ENCODE measurements at regions not wholly inside any gene's neighbourhood (a gene's known extent, or its start where the extent isn't known, plus 50 kb on each side); places are given as distances from the start of the nearest gene placed in this dataset.

DNA sequence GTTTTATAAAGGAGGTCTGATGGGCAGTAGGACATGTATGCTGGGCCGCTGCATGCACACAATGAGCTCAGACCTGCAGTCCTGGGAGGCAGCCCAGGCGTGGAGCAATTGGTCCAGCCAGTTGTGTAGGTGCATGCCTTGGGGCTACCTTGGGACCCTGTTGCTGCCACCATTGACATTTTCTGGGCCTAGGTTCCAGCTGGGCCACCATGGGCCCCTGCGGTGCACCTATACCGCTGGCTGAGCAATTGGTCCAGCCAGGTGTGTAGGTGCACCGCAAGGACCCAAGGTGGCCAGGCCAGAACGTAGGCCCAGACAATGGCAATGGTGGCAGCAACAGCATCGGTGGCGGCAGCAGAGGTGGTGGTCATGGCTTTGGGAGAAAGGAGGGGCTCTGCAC, 143.9 kb downstream of the PXDC1 start:
- H3K27ac Mint-ChIP-seq (ENCODE audit: unreplicated experiment): no peak overlapping the region
- no peaks in the 10 kb centered on the region for H3K4me1 Mint-ChIP-seq
- H3K4me3 Mint-ChIP-seq: no peak overlapping the region
- no peaks in the 10 kb centered on the region for H3K27me3 Mint-ChIP-seq (ENCODE audit: low read depth)
- no peaks in the 10 kb centered on the region for H3K36me3 Mint-ChIP-seq (ENCODE audit: low read depth)
- TF ChIP-seq, protein P1, sequence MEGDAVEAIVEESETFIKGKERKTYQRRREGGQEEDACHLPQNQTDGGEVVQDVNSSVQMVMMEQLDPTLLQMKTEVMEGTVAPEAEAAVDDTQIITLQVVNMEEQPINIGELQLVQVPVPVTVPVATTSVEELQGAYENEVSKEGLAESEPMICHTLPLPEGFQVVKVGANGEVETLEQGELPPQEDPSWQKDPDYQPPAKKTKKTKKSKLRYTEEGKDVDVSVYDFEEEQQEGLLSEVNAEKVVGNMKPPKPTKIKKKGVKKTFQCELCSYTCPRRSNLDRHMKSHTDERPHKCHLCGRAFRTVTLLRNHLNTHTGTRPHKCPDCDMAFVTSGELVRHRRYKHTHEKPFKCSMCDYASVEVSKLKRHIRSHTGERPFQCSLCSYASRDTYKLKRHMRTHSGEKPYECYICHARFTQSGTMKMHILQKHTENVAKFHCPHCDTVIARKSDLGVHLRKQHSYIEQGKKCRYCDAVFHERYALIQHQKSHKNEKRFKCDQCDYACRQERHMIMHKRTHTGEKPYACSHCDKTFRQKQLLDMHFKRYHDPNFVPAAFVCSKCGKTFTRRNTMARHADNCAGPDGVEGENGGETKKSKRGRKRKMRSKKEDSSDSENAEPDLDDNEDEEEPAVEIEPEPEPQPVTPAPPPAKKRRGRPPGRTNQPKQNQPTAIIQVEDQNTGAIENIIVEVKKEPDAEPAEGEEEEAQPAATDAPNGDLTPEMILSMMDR (conservative IDR thresholded peaks at IDR 0.05): no peak
- DNase-seq (ENCODE audit: low read depth, low spot score): no peak
- no peaks in the 10 kb centered on the region for H3K9me3 Mint-ChIP-seq

- no peak for DNase-seq (ENCODE audit: low read depth, low spot score)
- H3K27me3 Mint-ChIP-seq (ENCODE audit: low read depth): no peaks in the 10 kb centered on the region
- TF ChIP-seq, protein P1 (conservative IDR thresholded peaks at IDR 0.05): no peak
- no peaks in the 10 kb centered on the region for H3K4me1 Mint-ChIP-seq
- H3K36me3 Mint-ChIP-seq (ENCODE audit: low read depth): peaks cover 4% of the 10 kb centered on the region
- no peak overlapping the region for H3K27ac Mint-ChIP-seq (ENCODE audit: unreplicated experiment)
- no peak overlapping the region for H3K4me3 Mint-ChIP-seq
- peaks cover 4% of the 10 kb centered on the region for H3K9me3 Mint-ChIP-seq
These were observed 144.3 kb downstream of the PXDC1 start for GRCh38 chr6:3607171-3607570.

DNA sequence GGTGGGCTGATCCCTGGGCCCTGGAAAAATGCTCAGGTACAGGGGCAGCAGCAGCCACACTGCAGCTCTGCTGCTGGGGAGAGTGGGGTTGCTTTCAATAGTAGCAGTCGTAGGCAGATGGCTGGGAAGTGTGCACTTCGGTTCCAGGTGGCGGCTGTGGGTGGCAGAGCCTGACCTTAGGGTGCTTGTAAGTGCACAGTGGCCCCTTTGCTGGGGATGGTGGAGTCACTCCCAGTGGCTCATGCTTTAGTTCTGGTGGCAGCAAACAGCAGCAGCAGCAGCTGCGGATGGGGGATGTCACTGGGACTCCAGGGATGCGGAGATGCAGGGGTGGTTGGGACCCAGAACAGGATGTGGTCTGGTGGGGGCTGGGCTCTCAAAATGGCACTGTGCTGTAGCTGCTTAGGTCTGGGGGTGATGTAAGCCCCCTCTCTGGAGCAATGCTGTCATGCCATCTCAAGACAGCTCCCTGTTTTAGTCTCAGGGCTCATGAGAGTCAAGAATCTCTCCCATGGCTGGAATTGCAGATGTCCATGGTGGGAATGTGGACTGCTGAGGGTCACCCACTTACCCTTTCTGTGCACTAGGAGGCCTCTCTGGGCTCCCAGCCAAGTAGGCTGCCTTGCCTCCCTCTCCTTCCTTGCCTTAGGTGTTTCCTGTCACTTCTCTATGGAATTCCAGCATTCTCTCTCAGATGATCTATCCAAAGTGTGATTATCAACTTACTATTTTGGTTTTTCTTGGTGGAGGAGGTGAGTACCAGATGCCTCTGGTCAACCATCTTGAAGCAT, 146.7 kb upstream of the SLC22A23 start:
- no peak for DNase-seq (ENCODE audit: low read depth, low spot score)
- no peaks in the 10 kb centered on the region for H3K4me1 Mint-ChIP-seq
- no peak overlapping the region for H3K27ac Mint-ChIP-seq (ENCODE audit: unreplicated experiment)
- TF ChIP-seq, protein P1 (conservative IDR thresholded peaks at IDR 0.05): no peak
- H3K4me3 Mint-ChIP-seq: no peak overlapping the region
- H3K27me3 Mint-ChIP-seq (ENCODE audit: low read depth): no peaks in the 10 kb centered on the region
- peaks cover 18% of the 10 kb centered on the region for H3K9me3 Mint-ChIP-seq
- peaks cover 9% of the 10 kb centered on the region for H3K36me3 Mint-ChIP-seq (ENCODE audit: low read depth)

GRCh38 chr6:3601570-3601969, 144.7 kb upstream of the SLC22A23 start:
- no peak overlapping the region for H3K4me3 Mint-ChIP-seq
- H3K4me1 Mint-ChIP-seq: no peaks in the 10 kb centered on the region
- peaks cover 18% of the 10 kb centered on the region for H3K9me3 Mint-ChIP-seq
- TF ChIP-seq, protein P1 (conservative IDR thresholded peaks at IDR 0.05): no peak
- H3K27ac Mint-ChIP-seq (ENCODE audit: unreplicated experiment): no peak overlapping the region
- H3K36me3 Mint-ChIP-seq (ENCODE audit: low read depth): peaks cover 9% of the 10 kb centered on the region
- no peaks in the 10 kb centered on the region for H3K27me3 Mint-ChIP-seq (ENCODE audit: low read depth)
- no peak for DNase-seq (ENCODE audit: low read depth, low spot score)

- Mint-ChIP-seq H3K4me1 (no peaks in the 10 kb centered on the region), H3K27ac (ENCODE audit: unreplicated experiment) (no peak overlapping the region), H3K36me3 (ENCODE audit: low read depth) (peaks cover 9% of the 10 kb centered on the region), H3K4me3 (no peak overlapping the region), H3K9me3 (peaks cover 18% of the 10 kb centered on the region), H3K27me3 (ENCODE audit: low read depth) (no peaks in the 10 kb centered on the region)
- TF ChIP-seq, protein P1 (conservative IDR thresholded peaks at IDR 0.05): no peak
- DNase-seq (ENCODE audit: low read depth, low spot score): no peak
These were observed 140.7 kb upstream of the SLC22A23 start for GRCh38 chr6:3597500-3598064.
